ENCODE measurements at regions not wholly inside any gene's neighbourhood (a gene's known extent, or its start where the extent isn't known, plus 50 kb on each side); places are given as distances from the start of the nearest gene placed in this dataset.

DNA sequence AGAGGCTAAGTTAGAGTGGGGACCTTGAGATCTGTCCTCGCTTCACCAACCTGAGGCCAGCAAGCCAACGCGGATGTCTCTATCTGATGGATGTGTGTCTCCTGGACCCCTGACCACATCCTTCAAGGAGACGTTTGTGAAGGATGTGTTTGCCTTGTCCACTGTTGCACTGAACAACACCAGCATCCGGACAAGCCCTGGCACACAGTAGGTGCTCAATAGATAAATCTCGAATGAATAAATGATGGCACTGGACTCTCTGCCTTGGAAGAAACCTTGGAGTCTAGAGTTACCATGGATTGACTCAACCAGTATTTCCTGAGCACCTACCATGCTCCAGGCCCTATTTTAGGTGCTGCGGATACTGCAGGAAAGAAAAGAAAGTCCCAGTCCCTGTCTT, 97.7 kb upstream of the PTPN1 start:
- 86 to 92% (median 89%) methylated on average over 7 of the region's 7 CpGs for WGBS, 3 donors

DNA sequence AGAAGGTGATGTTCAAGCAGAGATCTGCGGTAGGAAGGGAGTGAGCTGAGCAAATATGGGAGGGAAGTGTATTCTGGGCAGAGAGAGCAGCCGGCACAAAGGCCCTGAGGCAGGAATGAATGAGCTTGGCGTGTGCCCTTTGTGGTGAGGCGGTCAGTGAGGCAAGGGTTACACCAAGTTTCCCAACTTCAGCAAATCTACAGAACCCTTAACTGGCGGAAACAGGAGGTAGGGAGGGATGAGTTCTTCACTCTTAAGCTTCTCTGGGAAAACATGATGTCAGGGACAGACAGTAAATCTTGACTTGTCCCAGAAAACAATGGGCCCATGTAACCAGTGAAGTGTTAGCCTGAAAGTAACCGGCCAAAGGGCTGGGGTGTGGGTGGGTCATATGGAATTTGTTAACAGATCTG, 97.1 kb upstream of the PTPN1 start:
- H3K27ac ChIP-seq (ENCODE audit: low read depth, low read length), result no peak overlapping the region
- WGBS, 3 donors, result 49 to 96% (median 49%) methylated on average over 6 of the region's 6 CpGs

More for the DNA sequence above, 97.7 kb upstream of the PTPN1 start:
- H3K27ac ChIP-seq (ENCODE audit: low read depth, low read length), result no peak overlapping the region

DNA sequence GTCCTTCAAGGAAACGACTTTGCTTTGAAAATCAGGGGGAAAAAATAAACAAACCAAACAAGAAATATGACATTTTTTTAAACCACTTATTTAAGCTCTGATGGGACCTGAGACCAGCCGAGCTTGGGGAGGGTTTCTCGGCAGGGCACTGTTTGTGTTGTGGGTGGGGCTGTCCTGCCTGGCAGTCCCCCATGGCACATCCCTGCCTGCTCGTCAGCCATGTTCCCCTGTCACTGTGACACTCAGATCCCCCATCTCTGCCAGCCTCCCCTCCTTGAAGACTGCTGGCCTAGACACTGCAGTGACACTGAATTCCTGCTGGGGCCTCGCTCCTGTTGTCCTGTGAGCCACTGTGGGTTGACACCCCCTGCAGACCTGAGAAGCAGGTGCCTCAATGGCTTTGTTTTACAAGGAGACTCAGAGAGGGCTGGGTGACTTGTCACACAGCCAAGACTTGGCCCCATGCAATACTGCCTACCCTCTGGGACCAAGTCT, 95.1 kb upstream of the PTPN1 start:
- WGBS, 3 donors, result 45 to 74% (median 73%) methylated on average over 5 of the region's 5 CpGs
- peak overlapping the region; percentile 87 for H3K27ac ChIP-seq (ENCODE audit: low read depth, low read length)

DNA sequence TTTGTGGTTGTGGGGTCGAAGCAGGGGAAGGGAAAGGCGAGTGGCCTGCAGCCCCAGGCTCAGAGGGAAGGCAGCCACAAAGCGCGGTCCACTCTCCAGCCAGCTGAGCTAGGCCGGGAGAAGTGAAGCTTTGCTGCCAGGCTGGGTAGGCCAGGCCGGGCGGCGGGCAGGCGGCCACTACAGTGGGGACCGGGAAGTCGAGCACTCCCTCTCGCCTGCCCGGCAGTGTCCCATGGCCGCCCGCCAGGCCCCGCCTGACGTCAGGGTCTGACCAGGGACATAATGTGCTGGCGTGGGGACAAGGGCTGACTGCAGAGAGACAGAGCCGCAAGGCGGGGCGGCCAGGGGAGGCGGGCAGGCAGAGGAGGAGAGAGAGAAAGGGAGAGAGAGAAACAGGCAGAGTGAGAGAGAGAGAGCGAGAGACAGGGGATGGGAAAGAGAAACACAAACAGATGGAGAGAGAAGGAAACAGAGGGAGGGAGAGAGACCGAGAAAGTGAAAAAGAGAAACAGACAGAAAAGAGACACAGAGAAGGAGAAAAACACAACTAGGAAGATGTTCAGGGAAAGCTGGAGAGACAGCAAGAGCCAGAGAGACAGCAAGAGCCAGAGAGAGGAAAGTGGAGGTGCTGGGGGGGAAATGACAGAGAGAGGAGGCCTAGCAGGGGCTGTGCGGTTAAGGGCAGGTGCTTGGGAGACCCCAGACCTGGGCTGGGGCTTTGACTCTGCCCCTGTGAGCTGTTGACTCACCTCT, 94.5 kb upstream of the PTPN1 start:
- H3K27ac ChIP-seq (ENCODE audit: low read depth, low read length), result peak overlapping the region; percentile 99
- 21 to 56% (median 31%) methylated on average over 25 of the region's 25 CpGs for WGBS, 3 donors

DNA sequence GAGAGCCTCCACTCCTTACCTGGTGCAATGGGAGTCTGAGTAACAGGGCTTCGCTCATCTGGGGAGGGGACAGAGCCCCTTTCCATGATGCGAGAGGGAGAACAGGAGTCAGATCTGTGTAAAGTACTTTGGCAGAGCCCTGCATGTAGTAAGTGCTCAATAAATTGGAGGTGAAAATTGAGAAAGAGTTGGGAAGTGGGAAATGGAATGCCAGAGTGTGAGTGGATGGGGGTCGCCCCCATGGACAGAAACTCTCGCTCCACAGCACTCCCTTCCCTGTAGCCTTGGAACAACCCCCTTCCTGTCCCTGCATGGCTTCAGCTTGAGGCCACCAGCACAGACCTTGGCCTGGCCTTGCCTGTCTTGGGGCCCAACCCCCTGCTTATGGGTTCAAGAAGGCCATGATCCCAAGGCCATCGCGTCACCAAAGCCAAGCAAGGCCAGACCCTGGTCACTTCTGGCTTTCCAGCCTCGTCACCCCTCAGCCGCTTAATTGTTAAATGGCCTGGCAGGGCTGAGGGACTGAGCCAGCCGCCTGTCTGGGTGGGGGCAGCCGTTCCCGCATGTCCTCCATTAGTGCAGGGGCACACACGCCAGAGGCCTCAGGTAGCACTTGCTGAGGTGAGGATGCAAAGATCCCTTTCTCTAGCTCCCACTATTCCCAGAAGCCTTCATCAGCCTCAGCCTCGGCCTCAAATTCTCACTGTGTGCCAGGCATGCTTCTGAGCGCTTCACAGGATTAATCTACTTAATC, 93.7 kb upstream of the PTPN1 start:
- WGBS, 3 donors, result 83 to 90% (median 87%) methylated on average over 14 of the region's 14 CpGs
- peak overlapping the region; percentile 99 for H3K27ac ChIP-seq (ENCODE audit: low read depth, low read length)

DNA sequence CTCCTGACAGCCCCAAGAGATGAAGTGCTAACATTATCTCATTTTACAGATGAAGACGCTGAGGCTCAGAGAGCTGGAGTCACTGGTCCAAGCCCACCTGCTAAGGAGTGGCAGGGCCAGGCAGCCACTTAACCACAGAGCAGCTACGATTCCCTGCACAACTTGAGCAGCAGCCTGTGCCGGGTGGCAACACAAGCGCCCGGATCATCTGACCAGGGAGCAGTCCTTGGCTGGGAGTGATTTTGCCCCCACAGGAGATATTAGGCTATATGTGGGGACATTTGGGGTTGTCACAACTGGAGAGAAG, 93.2 kb upstream of the PTPN1 start:
- WGBS, 3 donors, result 83 to 88% (median 88%) methylated on average over 5 of the region's 5 CpGs

DNA sequence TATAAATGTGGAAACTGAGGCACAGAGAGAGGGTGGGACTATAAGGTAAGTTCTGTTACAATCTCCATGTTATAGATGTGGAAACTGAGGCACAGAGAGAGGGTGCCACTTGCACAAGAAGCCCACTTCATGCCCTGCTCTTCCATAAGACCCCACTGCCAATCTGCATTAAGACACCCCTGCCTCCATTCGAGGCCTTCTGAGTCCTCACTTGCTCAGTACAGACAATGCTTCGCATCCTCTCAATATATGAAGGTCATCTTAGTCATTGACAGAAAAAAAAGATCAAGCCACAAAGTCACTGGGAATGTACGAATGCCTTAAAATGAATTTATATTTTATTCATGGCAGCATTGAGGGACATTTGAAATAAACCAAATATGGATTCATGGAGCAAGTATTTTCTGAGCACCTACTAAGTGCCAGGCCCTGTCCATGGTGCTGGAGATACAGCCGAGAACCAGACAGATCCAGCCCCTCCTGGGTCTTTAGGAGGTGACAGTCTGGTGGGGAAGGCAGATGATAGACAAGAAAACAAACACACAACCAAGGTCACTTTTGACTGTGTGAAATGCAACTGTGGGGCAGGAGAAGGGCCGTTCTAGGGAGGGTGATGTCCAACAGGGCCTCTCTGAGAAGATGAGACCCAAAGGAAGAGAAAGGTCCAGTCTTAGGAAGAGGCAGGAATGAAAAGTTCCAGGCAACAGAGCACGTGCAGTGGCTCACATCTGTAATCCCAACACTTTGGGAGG, 92.5 kb upstream of the PTPN1 start:
- H3K27ac ChIP-seq (ENCODE audit: low read depth, low read length), result no peak overlapping the region
- 78 to 90% (median 88%) methylated on average over 6 of the region's 6 CpGs for WGBS, 3 donors

More for the DNA sequence above, 93.2 kb upstream of the PTPN1 start:
- H3K27ac ChIP-seq (ENCODE audit: low read depth, low read length), result peak overlapping the region; percentile 7

DNA sequence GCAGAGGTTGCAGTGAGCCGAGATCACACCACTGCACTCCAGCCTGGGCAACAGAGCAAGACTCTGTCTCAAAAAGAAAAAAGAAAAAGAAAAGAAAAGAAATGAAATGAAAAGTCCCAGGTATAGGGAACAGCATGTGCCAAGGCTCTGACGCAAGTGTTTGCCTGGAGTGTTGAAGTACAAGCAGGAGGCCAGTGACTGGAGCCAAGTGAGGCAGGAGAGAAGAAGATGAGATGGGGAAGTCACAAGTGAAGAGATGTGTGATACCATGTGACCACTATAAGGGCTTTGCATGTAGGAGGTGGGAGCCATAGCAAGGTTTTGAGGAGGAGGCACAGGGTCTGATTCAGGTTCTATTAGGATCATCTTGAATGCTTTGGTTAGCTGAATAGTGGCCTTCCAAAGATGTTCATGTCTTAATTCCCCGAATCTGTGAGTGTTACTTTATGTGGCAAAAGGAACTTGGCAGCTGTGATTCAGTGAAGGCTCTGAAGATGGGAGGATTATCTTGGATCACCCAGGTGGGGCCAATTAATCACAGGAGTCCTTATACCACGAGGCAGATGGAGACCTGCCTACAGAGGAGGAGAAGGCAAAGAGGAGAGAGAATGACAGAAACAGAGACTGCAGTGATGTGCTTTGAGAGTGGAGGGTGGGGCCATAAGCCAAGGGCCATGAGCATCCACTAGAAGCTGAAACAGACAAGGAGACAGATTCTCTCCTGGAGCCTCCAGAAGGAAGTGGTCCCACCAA, 91.1 kb upstream of the PTPN1 start:
- WGBS, 3 donors, result 80 to 88% (median 85%) methylated on average over 4 of the region's 4 CpGs
- H3K27ac ChIP-seq (ENCODE audit: low read depth, low read length), result no peak overlapping the region

DNA sequence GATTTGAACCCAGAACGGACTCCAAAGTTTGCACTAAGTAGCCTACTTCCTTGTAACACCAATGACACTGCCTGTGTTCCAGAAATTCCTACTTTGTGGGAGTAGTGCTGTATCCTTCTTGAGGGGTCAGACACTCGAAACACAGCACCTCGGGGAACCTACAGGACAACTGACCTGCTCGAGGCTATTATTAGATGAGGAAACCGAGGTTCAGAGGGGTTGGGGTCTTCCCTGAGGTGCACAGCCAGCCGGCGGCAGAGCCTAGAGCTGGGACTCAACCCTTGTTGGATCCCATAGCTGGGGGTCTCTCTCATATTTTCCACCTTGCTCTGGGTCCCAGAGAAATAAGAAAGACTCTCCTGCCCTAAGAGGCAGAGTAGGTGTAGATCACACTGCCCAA, 89.8 kb upstream of the PTPN1 start:
- H3K27ac ChIP-seq (ENCODE audit: low read depth, low read length), result no peak overlapping the region
- WGBS, 3 donors, result 90 to 93% (median 92%) methylated on average over 7 of the region's 7 CpGs

DNA sequence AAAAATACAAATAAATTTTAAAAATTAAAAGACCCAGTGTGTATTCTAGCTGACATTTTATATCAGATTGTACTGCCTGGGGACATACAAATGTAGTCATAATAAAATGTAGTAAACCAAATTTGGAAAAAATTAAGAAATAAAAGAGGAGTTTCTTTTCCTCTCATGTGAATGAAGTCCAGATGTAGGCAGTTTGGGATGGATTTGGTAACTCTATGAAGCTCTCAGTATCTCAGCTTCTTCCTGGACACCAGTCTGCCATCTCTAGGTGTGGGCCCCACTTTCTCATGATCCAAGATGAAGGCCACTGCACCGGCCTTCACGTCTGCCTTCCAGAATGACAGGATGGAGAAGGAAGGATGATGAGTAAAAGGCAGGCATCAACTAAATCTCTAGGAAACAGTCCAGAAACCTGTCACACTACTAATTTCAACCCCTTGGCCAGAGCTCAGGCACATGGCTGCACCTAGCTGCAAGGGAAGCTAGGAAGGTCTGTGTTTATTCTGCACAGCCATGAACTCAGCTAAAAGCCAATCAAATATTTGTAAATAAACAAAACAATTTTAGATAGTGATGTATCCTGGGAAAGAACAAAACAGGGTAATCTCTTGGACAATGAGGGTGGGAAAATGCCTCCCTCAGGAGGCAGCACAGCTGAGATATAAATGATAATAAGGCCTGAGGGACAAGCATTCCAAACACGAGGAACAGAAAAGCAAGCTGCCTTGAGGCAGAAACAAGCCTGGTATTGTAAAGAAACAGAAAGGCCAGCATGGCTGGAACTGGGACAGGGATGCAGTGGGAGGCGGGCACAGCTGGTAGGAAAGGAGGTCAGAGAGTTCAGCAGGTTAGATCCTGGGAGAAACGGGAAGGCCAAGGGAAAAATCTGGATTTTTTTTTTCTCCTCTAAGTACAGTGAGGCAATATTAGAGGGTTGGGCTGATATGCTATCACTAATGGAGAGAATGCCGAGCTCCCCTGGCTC, 88.5 kb upstream of the PTPN1 start:
- 81 to 92% (median 91%) methylated on average over 6 of the region's 6 CpGs for WGBS, 3 donors
- no peak overlapping the region for H3K27ac ChIP-seq (ENCODE audit: low read depth, low read length)

DNA sequence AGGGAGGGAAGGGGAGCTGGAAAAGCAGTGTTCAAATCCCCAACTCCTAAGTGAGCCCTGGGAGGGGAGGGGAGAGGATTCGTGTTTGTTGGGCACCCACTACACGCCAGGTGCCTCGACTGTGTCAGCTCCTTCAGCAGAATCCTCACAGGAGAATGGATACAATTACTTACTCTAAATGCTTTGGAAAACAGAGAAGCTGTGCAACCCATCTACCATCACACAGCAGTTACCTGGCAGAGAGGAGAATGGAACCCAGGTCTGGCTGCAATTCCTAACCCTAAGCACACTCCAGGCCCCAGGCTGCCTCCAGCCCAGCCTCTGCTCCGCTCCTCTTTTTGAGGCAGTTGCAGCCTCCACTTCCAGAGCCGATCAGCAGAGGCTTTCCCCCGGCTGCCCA, 86.4 kb upstream of the PTPN1 start:
- WGBS, 3 donors, result 79 to 94% (median 83%) methylated on average over 6 of the region's 6 CpGs
- no peak overlapping the region for H3K27ac ChIP-seq (ENCODE audit: low read depth, low read length)

DNA sequence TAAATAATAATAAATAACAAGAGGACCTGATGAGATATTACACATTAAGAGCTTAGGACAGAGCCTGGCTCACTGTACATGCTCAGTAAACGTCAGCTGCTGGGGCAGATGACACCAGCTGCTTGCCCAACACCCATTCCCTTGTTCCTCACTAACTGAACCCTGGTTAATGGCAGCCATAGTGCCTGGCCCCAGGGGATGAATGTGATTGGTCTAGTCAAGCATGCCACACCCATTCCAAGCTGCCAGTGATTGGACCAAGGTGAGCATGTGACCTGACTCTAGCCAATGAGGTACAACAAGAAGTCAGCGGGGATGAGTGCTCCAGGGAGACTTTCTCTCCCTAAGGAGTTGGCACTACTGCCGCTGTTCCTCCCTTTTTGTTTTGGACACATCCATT, 85.1 kb upstream of the PTPN1 start:
- WGBS, 3 donors, result 66 to 70% (median 69%) methylated on average over 3 of the region's 3 CpGs
- H3K27ac ChIP-seq (ENCODE audit: low read depth, low read length), result no peak overlapping the region

DNA sequence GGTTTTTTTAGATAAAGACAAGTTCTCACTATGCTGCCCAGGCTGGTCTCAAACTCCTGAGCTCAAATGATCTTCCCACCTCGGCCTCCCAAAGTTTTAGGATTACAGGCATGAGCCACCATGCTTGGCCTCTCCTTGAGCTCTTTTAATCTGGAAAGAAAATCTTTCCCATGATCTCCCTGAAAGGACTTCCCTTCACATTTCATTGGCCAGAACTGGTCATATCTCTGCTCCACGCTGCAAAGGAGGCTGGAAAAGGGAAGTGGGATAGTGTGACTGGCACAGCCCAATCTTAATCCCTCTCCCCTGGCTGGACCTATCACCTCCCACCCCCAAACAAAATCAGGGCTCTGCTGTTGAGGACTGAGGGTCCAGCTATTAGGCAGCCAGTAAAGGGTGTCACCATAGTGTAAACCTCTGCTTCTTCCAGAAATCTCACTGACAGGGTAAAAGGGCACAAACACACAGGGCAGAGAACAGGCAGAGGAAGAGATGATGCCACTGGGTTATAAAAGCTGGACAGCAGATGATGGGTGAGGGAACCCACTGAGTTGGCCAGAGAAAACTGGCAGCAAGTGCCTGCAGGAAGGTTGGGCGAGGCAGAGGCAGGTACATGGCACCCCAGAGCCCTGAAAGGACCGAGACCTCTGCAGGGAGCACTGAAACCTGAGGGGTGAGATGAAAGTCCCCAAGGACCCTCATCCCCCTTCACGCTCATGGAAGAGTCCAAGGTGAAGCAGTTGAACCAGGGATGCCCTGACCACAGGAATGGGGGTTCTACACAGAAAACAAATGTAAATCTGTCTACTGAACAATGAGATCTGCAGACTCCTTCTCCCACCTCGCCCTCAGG, 83.1 kb upstream of the PTPN1 start:
- no peak overlapping the region for H3K27ac ChIP-seq (ENCODE audit: low read depth, low read length)
- 76 to 84% (median 81%) methylated on average over 6 of the region's 6 CpGs for WGBS, 3 donors

DNA sequence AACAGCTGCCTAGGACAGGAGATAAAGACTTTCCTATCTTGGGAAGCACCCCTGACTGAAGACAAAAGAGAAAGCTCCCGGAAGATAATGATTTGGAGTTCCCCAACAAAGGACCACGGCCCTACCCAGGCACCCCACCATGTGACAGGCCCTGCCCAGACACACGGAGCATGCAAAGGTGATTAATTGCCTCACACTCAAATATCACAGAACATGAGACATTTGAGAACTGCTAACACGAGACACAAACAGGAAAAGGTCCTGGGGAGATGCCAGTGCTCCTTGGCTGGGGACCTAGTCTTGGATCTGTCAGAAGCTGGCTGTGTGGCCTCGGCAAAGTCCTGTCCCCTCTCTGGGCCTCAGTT, 82.5 kb upstream of the PTPN1 start:
- 23 to 30% (median 25%) methylated on average over 5 of the region's 5 CpGs for WGBS, 3 donors
- no peak overlapping the region for H3K27ac ChIP-seq (ENCODE audit: low read depth, low read length)

DNA sequence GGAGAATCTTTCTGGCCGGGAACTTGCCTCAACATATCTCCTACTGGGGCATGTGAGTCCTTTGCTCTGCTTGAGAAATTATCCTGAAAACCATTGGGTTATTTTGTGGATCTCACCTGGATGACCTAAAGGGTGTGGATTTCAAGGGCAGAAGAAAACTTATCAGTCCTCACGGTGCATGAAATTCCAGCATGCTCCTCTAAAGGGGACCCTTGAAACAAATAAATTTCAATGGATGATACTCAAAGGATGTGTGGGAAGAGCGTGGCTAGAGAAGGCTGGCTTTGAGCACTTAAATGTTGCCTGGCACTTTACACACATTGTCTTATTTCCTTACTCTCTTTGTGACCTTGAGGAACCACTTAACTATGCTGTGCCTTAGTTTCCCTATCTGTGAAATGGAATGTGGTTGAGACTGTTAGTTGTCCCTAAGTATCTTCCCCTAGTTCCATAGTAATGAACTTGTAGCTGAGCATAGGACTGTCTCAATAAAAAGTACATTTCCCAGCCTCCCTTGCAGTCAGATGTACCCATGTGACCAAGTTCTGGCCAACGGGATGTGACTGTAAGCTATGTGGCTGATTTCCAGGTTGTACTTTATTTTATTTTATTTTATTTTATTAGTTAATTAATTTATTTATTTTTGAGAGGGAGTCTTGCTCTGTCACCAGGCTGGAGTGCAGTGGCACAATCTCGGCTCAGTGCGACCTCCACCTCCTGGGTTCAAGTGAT, 81.9 kb upstream of the PTPN1 start:
- 85 to 90% (median 88%) methylated on average over 6 of the region's 6 CpGs for WGBS, 3 donors
- H3K27ac ChIP-seq (ENCODE audit: low read depth, low read length), result no peak overlapping the region

DNA sequence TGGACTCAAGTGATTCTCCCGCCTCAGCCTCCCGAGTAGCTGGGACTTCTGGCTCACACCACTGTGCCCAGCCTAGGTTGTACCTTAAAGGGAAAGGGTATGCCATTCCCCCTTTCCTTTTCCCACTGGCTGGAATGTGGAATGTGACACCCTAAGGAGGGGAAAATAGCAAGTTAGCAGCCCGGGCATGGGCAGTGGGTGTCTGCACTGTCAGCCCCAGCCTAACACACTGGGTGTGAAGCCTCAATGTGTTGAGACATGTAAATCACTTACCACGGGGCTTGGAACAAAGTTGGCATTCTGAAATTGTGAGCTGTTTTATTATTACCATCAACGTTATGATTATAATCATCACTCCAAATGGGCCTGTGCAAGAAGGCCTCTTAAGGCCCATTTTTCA, 80.8 kb upstream of the PTPN1 start:
- H3K27ac ChIP-seq (ENCODE audit: low read depth, low read length), result no peak overlapping the region
- WGBS, 3 donors, result 77 to 86% (median 84%) methylated on average over 5 of the region's 5 CpGs

Measured in adipose tissue (tissue), 3 donors.